Stimulated activated CD4-positive, alpha-beta T cell treated with anti-CD3 and anti-CD28 coated beads, TNF-alpha, amount 100 ng/mL, for 24 hours (primary cell): ENCODE measurements at regions not wholly inside any gene's neighbourhood (a gene's known extent, or its start where the extent isn't known, plus 50 kb on each side); places are given as distances from the start of the nearest gene placed in this dataset.
"Not testable (repeated sequence)": the region's sequence is repeated elsewhere in the genome, so short reads cannot be mapped to it uniquely, and the experiment has no call there.

ENCODE experiments used
- DNase-seq, 3 experiments: peaks; one replicate each; pipeline ENCODE4 v3.0.0-alpha.2; 2020; ENCODE audit warnings: low read depth in 3 of 3

DNA sequence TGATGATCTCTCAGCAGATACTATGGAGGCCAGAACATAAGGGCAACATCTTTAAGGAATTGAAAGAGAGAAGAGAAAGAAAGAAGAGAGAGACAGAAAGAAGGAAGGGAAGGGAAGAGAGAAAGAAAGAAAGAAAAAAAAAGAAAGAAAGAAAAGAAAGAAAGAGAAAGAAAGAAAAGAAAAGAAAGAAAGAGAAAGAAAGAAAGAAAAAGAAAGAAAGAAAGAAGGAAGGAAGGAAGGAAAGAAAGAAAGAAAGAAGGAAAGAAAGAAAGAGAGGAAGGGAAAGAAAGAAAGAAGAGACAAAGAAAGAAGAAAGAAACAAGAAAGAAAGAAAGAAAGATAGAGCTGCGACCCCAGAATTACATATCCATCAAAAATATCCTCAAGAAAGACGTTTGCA lies 124.9 kb downstream of the CPZ start:
- not testable (repeated sequence) for DNase-seq

GRCh38 chr4:8710946-8711345 lies 118.4 kb downstream of the CPZ start:
- no peak for DNase-seq

DNA sequence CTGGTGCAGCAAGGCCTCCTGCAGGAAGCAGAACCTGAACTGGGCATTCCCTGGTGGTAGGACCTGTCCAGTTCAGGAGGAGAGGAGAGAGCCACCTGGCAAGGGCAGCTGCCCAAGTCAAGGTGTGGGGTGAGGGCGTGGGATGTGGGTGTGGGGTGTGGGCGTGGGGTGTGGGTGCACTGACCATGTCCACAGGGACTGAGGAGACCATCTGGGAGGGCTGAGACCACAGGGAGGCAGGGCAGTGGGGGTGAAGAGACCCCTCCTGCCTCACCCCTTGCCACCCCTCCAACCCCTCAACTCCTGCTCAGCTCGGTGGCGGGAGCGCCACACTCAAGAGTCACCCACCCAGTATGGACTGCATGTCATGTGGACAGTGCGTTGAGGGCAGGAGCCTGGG lies 117.9 kb downstream of the CPZ start:
- no peak for DNase-seq

DNA sequence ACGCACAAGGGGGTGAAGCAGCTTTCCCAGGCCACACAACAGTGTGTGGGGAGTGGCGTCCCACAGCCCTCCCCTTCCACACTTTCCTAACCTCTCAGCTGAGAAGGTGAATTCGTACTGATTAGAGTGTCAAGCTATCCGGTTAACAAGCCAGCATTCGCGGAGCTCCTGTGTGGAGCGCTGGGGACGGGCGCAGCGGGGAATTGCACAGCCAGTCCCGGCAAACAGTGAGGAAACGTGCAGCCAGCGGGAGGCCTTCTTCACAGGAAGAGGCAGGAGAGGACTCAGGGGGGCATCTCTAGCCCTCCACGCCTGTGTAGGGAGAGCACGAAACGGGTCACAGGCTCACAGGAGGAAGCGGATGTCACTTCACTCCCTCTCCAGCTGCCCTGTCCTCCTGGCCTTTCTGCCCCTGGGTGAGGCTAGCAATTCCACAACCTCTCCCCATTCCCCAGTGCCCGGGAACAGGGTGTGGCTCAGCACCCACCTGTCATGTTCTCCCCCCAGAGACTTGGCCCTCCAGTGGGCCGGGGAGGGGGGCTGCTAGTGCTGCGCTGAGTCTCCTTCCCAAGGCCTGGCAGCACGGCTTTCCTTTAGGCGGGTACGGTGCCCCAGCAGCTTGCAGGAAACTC lies 117.3 kb downstream of the CPZ start:
- no peak for DNase-seq

- no peak for DNase-seq
Measured at GRCh38 chr4:8709050-8709728, 116.6 kb downstream of the CPZ start.

DNA sequence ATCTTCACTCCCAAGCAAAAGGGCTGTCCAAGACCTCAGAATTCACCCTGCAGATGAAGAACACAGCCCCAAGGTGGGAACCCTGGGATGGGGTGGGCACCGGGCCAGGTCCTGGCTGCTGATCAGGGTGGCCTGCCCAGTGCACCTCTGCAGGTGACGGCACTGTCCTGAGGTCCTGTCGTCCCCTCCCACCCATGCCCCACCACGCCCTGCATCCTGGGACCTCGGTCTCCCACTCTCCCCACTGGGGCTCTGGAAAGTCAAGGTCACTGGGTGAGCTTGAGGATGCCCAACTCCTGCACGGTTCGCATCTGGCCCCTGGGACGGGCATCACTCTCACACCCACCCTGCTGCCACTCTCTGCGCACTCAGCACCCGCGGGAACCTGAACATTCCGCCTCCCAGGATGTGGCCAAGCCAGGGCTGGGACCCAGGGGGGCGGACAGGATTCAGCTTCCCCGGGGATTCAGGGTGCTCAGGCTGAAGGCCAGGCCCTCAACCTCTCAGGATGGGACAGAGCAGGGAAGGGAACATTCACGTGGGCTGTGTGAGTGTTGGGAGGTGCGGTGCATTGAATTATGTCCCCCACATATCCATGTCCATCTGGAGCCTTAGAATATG lies 115.9 kb downstream of the CPZ start:
- no peak for DNase-seq

DNA sequence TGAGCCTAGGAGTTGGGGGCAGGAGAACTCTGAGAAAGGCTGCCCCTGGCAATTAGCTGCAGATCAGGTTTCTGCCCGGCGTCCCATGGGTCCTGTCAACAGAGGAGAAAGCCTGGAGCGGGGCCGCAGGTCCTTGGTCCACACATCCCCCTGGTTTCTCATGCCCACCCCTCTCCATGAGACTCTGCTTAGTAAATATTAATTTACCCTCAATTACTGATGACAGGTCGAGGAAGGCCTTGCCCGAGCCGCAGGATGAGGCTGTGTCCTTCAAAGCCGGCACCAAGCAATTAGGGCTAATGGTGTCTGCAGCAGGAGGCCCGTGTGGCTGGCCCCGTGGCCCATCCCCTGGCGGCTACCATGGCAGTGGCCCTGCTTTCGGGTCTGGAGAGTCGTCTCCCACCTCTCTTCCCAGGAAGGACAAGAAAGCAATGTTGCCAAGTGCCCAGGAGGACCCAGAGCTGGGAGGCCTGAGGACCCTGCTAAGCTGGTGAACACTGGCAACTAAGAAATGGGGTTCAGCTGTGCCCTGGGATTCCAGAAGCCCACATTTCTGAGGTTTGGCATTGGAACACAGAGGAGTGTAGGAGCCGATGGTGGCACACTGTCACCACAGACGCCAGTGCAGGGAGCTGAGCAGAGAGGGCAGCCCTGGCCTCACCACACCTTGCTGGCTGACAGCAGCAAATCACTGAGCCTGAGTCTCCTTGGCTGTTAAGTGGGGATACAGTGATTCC lies 114.6 kb downstream of the CPZ start:
- DNase-seq, result no peak

DNA sequence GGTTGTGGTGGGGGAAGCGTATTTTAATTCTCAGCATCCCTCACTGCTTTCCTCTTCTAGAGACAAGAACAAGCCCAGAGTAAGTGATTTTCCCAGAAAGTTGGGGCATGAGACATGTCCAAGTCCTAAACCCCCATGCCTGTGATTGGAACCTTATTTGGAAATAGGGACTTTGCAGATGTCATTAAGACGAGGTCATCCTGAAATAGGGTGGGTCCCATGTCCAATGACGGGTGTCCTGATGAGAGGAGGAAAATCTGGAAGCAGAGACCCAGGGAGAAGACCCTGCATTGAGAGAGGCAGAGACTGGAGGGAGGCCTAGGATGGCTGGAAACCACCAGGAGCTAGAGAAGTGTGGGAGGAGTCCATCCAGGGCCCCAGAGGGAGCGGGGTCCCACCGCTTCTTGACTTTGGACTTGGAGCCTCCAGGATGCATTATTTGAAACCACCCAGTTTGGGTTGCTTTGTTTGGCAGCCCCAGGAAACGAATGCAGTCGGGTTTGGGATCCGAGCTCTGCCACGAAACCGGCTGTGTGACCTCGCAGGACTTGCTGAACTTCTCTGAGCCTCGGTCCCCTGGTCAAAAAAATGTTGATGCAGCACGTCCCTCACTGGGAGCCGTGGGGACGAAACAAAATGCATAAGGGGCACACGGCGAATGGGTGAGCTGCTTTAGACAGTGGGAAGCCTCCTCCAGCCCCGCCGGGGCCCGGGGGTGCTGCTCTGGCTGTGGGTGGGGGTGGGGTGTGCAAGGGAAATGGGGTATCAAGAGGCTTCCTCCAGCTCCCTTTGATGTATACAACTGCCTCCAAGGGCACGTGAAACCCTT lies 113.9 kb downstream of the CPZ start:
- no peak for DNase-seq

GRCh38 chr4:8705161-8706145 lies 112.9 kb downstream of the CPZ start:
- DNase-seq, result no peak

DNA sequence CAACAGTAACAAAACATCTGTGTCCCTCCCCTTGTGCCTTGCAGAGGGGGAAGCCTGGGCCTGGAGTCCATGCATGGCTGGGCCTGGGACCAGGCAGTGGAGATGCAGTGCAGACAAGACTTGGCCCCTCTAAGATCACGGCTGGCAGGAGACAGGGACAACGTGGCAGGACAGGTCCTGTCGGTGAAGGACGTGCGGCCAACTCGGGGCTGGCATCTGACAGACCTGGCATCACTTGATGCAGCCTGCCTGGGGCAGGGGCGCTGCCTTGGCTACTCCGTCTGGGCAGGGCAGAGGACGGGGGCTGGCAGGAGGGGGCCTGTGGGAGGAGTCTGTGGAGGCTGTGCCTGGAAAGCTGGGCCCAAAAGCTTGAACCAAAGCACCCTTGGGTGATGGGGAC lies 112.1 kb downstream of the CPZ start:
- DNase-seq, result no peak

DNA sequence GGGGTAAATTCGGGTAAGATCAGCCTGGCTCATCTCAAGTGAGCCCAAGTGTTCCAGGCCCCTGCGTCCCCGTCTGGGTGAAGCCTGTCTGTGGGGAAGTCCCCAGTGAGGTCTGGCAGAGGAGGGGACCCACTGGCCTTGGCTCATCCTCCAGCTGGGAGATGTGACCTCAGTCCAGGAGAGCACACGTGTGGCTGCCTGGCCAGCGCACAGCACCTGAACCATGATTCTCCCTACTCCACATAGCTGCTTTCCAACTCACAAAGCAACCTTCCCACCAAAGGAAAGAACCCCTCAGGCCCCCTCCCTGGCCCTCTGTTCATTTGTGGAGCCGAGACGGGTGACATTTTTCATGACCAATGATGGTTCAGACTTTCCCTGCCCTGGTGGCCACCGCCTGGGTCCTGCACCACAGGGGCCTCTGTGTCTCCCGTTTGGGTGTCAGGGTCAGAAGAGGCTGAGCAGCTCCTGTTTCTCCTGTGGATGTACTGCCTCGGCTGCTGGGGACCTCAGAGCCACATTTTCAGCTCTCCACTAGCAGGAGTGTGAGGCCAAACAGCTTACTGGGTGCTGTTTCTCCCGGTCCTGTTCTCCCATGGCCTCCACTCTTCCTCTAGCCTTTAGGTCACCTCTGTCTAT lies 111.4 kb downstream of the CPZ start:
- DNase-seq, result no peak

- no peak for DNase-seq
Measured at GRCh38 chr4:8703401-8703696, 110.8 kb downstream of the CPZ start.

GRCh38 chr4:8702516-8703400 lies 110.2 kb downstream of the CPZ start:
- DNase-seq, result no peak

- no peak for DNase-seq
Measured at GRCh38 chr4:8702020-8702495, 109.5 kb downstream of the CPZ start.

GRCh38 chr4:8701126-8702019 lies 108.8 kb downstream of the CPZ start:
- no peak for DNase-seq

- DNase-seq, result no peak
Measured at GRCh38 chr4:8700531-8700930, 108.0 kb downstream of the CPZ start.

GRCh38 chr4:8699479-8700145 lies 107.0 kb downstream of the CPZ start:
- DNase-seq, result no peak

- no peak for DNase-seq
Measured at GRCh38 chr4:8699063-8699385, 106.5 kb downstream of the CPZ start.
